ENCODE measurements at regions not wholly inside any gene's neighbourhood (a gene's known extent, or its start where the extent isn't known, plus 50 kb on each side); places are given as distances from the start of the nearest gene placed in this dataset.
"Not testable (repeated sequence)": the region's sequence is repeated elsewhere in the genome, so short reads cannot be mapped to it uniquely, and the experiment has no call there.

DNA sequence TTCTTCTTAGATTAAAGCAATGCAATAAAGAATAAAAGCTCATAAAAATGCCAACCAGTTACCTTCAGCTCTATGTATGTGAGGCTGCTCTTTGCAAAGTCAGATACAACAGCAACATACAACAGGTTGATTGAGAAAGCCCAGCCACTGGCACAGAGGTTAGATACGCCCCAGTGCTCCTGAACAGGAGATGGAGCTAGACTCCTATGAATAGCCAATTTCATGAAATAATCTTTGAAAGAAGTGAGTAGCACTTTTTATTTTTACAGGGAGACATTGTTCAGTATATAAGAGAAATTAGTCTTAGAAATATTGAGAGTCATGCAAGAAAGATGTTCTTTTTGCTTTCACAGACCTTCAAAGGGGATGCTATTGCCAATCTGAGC is 362.4 kb upstream of the MEX3C start:
- H3K4me1 ChIP-seq (ENCODE audit: control insufficient read depth in 3 of 3, insufficient read depth in 3 of 3, low read length in 3 of 3), result no peaks in the 10 kb centered on the region
- no peak overlapping the region for H3K4me3 ChIP-seq (ENCODE audit: low read length in 3 of 3)
- no peaks in the 10 kb centered on the region for H3K9me3 ChIP-seq (ENCODE audit: control insufficient read depth in 3 of 3, low read length in 3 of 3)
- no peaks in the 10 kb centered on the region for H3K36me3 ChIP-seq (ENCODE audit: control insufficient read depth in 3 of 3, insufficient read depth in 3 of 3, low read length in 3 of 3)
- H3K9ac ChIP-seq (ENCODE audit: low read depth in 1 of 3, low read length in 3 of 3), result no peak overlapping the region
- H3K27ac ChIP-seq (ENCODE audit: low read depth, low read length), result no peak overlapping the region
- H3K27me3 ChIP-seq (ENCODE audit: control insufficient read depth in 3 of 3, insufficient read depth in 3 of 3, low read length in 3 of 3), result peaks cover 0 to 4% (median 4%) of the 10 kb centered on the region in 3 donors

DNA sequence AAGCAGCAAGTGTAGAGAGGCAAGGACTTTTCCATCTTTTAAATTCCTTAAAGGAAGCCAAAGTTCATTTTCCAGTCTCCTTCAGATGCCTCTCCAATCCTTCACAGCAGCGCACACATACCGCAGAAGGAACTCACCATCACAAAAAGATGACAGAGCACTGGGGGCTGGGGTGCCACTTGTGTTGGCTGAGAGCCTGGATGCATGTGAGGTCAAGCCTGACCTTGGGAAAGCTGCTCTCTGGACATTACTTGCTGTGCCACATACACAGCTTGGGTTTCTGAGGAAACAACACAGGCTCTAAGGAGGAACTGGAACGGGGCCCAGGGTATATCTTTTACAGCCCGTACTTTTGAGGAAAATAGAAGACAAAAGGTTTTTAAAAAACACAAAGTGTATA is 364.3 kb upstream of the MEX3C start:
- Histone ChIP-seq H3K4me3 (ENCODE audit: low read length in 3 of 3) (no peak overlapping the region), H3K27ac (ENCODE audit: low read depth, low read length) (no peak overlapping the region), H3K9ac (ENCODE audit: low read depth in 1 of 3, low read length in 3 of 3) (no peak overlapping the region), H3K27me3 (ENCODE audit: control insufficient read depth in 3 of 3, insufficient read depth in 3 of 3, low read length in 3 of 3) (peaks cover 0 to 4% (median 4%) of the 10 kb centered on the region in 3 donors), H3K36me3 (ENCODE audit: control insufficient read depth in 3 of 3, insufficient read depth in 3 of 3, low read length in 3 of 3) (no peaks in the 10 kb centered on the region), H3K9me3 (ENCODE audit: control insufficient read depth in 3 of 3, low read length in 3 of 3) (no peaks in the 10 kb centered on the region), H3K4me1 (ENCODE audit: control insufficient read depth in 3 of 3, insufficient read depth in 3 of 3, low read length in 3 of 3) (no peaks in the 10 kb centered on the region)

DNA sequence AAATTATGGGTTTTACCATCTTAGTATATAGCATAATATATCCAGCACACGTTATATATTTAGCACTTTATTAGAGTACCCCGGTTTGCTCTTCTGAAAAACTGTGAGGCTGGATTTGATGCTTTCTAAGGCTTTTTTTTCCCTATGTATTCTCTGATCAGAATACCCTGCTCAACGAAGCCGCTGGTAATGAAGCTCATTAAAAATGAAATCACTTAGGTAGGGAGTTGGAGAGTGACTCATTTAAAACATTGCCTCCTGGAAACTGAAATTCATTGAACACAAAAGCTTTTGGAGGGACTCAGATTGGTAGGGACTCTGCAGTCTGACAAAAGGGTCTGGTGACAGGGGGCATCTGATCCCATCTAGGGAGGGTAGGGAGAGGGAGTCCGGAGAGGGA is 365.4 kb upstream of the MEX3C start:
- Histone ChIP-seq H3K9me3 (ENCODE audit: control insufficient read depth in 3 of 3, low read length in 3 of 3) (no peaks in the 10 kb centered on the region), H3K4me3 (ENCODE audit: low read length in 3 of 3) (no peak overlapping the region), H3K27me3 (ENCODE audit: control insufficient read depth in 3 of 3, insufficient read depth in 3 of 3, low read length in 3 of 3) (peaks cover 0 to 4% (median 4%) of the 10 kb centered on the region in 3 donors), H3K4me1 (ENCODE audit: control insufficient read depth in 3 of 3, insufficient read depth in 3 of 3, low read length in 3 of 3) (no peaks in the 10 kb centered on the region), H3K36me3 (ENCODE audit: control insufficient read depth in 3 of 3, insufficient read depth in 3 of 3, low read length in 3 of 3) (no peaks in the 10 kb centered on the region), H3K27ac (ENCODE audit: low read depth, low read length) (no peak overlapping the region), H3K9ac (ENCODE audit: low read depth in 1 of 3, low read length in 3 of 3) (no peak overlapping the region)

DNA sequence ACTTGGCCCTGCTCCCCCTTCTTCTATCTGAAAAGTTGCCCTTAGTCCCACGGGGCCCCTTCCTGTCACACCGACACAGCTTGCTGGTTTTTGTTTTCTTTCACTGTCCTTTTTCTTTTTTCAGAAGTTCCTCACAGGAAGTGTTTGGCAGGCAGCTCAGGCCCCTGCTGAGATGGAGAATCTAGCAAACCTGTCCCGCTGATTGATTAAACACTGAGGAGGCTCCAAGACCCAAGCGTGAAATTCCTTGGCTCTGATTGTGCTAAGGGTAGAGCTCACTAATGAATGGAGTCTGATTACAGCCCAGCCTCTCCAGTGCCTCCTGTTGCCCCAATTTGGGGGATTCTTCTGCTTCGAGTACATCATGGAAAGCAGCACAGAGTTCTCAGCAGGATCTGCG is 365.9 kb upstream of the MEX3C start:
- H3K27me3 ChIP-seq (ENCODE audit: control insufficient read depth in 3 of 3, insufficient read depth in 3 of 3, low read length in 3 of 3), result peaks cover 0 to 4% (median 4%) of the 10 kb centered on the region in 3 donors
- no peak overlapping the region for H3K27ac ChIP-seq (ENCODE audit: low read depth, low read length)
- H3K4me1 ChIP-seq (ENCODE audit: control insufficient read depth in 3 of 3, insufficient read depth in 3 of 3, low read length in 3 of 3), result no peaks in the 10 kb centered on the region
- no peaks in the 10 kb centered on the region for H3K9me3 ChIP-seq (ENCODE audit: control insufficient read depth in 3 of 3, low read length in 3 of 3)
- H3K4me3 ChIP-seq (ENCODE audit: low read length in 3 of 3), result no peak overlapping the region
- H3K9ac ChIP-seq (ENCODE audit: low read depth in 1 of 3, low read length in 3 of 3), result no peak overlapping the region
- no peaks in the 10 kb centered on the region for H3K36me3 ChIP-seq (ENCODE audit: control insufficient read depth in 3 of 3, insufficient read depth in 3 of 3, low read length in 3 of 3)

DNA sequence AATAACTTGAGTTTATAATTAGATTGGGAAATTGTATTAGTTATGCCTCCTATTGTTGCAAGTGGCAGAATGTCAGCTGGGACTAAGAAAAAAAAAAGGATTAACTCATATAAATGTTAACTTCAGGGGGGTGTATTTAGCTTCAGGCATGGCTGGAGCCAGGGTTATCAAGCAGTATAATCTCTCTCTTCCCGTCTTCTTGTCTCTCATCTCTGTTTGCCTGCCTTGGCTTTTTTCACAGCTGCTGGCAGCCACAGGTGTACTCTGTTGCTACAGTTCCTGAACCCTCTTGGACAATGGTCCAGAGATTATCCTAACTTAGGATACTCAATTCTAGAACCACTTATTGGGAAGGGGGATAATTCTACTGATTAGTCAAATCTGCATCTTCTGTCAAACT is 370.7 kb upstream of the MEX3C start:
- Histone ChIP-seq H3K36me3 (ENCODE audit: control insufficient read depth in 3 of 3, insufficient read depth in 3 of 3, low read length in 3 of 3) (no peaks in the 10 kb centered on the region), H3K9ac (ENCODE audit: low read depth in 1 of 3, low read length in 3 of 3) (no peak overlapping the region), H3K27me3 (ENCODE audit: control insufficient read depth in 3 of 3, insufficient read depth in 3 of 3, low read length in 3 of 3) (no peaks in the 10 kb centered on the region), H3K9me3 (ENCODE audit: control insufficient read depth in 3 of 3, low read length in 3 of 3) (no peaks in the 10 kb centered on the region), H3K4me1 (ENCODE audit: control insufficient read depth in 3 of 3, insufficient read depth in 3 of 3, low read length in 3 of 3) (peaks cover 0 to 10% (median 0%) of the 10 kb centered on the region in 3 donors), H3K4me3 (ENCODE audit: low read length in 3 of 3) (no peak overlapping the region), H3K27ac (ENCODE audit: low read depth, low read length) (no peak overlapping the region)

DNA sequence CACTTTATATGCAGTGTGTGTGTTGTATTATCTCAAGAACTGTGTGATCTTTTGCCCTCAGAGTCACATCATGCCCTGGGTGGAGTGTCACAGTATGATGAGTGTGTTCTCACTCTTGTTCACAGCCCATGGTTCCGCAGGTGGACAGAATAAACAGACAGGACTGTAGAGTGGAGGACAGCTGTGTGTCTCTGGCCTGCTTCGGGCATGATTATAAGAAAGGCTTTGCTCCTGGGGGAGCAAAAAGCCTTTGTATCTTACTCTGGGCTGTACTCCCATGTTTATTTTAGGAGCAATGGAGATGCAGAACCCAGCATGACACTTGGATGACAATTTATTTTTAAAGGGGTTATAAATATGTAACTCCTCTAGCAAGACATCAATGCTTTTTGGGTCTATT is 371.7 kb upstream of the MEX3C start:
- Histone ChIP-seq H3K9ac (ENCODE audit: low read depth in 1 of 3, low read length in 3 of 3) (peak overlapping the region in 1 of 3 donors; percentile 30), H3K4me1 (ENCODE audit: control insufficient read depth in 3 of 3, insufficient read depth in 3 of 3, low read length in 3 of 3) (peaks cover 0 to 10% (median 0%) of the 10 kb centered on the region in 3 donors), H3K9me3 (ENCODE audit: control insufficient read depth in 3 of 3, low read length in 3 of 3) (no peaks in the 10 kb centered on the region), H3K36me3 (ENCODE audit: control insufficient read depth in 3 of 3, insufficient read depth in 3 of 3, low read length in 3 of 3) (no peaks in the 10 kb centered on the region), H3K27me3 (ENCODE audit: control insufficient read depth in 3 of 3, insufficient read depth in 3 of 3, low read length in 3 of 3) (no peaks in the 10 kb centered on the region), H3K27ac (ENCODE audit: low read depth, low read length) (peak overlapping the region; percentile 25), H3K4me3 (ENCODE audit: low read length in 3 of 3) (no peak overlapping the region)

DNA sequence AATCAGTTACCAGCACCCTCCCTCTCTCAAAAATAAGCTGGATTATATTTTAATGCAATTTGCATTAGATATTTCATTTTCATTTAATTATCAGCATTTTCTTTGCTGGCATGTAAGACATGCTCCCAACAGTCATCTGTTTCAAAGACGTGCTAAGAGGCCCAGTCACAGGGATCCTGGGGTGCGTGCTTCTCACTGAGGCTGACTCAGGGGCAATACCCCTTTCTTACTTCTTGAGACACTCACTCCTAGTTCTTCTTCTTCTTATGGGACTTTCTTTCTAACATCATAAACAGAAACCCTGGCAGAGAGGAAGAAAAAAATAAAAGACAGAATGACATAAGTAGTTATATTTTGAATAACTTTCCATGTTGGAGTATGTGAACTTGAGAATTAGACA is 372.1 kb upstream of the MEX3C start:
- H3K36me3 ChIP-seq (ENCODE audit: control insufficient read depth in 3 of 3, insufficient read depth in 3 of 3, low read length in 3 of 3), result no peaks in the 10 kb centered on the region
- no peaks in the 10 kb centered on the region for H3K27me3 ChIP-seq (ENCODE audit: control insufficient read depth in 3 of 3, insufficient read depth in 3 of 3, low read length in 3 of 3)
- peaks cover 0 to 10% (median 0%) of the 10 kb centered on the region in 3 donors for H3K4me1 ChIP-seq (ENCODE audit: control insufficient read depth in 3 of 3, insufficient read depth in 3 of 3, low read length in 3 of 3)
- peak overlapping the region; percentile 25 for H3K27ac ChIP-seq (ENCODE audit: low read depth, low read length)
- no peak overlapping the region for H3K4me3 ChIP-seq (ENCODE audit: low read length in 3 of 3)
- no peak overlapping the region for H3K9ac ChIP-seq (ENCODE audit: low read depth in 1 of 3, low read length in 3 of 3)
- no peaks in the 10 kb centered on the region for H3K9me3 ChIP-seq (ENCODE audit: control insufficient read depth in 3 of 3, low read length in 3 of 3)

DNA sequence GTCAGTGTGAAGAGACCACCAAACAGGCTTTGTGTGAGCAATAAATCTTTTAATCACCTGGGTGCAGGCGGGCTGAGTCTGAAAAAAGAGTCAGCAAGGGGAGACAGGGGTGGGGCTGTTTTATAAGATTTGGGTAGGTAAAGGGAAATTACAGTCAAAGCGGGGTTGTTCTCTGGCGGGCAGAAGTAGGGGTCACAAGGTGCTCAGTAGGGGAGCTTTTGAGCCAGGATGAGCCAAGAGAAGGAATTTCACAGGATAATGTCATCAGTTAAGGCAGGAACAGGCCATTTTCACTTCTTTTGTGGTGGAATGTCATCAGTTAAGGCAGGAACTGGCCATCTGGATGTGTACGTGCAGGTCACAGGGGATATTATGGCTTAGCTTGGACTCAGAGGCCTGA is 372.6 kb upstream of the MEX3C start:
- not testable (repeated sequence) for H3K27me3 ChIP-seq (ENCODE audit: control insufficient read depth in 3 of 3, insufficient read depth in 3 of 3, low read length in 3 of 3); H3K4me3 ChIP-seq (ENCODE audit: low read length in 3 of 3); H3K9ac ChIP-seq (ENCODE audit: low read depth in 1 of 3, low read length in 3 of 3); H3K9me3 ChIP-seq (ENCODE audit: control insufficient read depth in 3 of 3, low read length in 3 of 3); H3K4me1 ChIP-seq (ENCODE audit: control insufficient read depth in 3 of 3, insufficient read depth in 3 of 3, low read length in 3 of 3); H3K36me3 ChIP-seq (ENCODE audit: control insufficient read depth in 3 of 3, insufficient read depth in 3 of 3, low read length in 3 of 3); H3K27ac ChIP-seq (ENCODE audit: low read depth, low read length)

DNA sequence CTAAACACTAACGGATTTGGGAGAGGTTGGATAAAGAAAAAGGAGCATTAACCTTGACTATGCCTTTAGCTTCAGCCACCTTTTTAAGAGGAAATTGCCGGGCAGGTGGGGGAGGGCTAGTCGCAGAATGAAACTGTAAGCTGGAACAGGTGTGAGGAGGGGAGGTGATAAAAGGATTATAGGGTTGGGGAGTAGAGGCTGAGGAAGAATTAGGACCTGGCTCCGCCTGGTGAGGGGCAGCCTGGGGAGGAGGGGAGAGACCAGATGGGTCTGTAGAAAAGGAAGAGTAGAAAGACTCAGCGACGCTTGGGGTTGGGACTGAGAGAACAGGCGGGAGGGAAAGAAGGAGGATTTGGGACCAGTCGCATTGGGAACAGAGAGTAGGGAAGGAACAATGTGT is 376.4 kb upstream of the MEX3C start:
- H3K36me3 ChIP-seq (ENCODE audit: control insufficient read depth in 3 of 3, insufficient read depth in 3 of 3, low read length in 3 of 3); H3K9me3 ChIP-seq (ENCODE audit: control insufficient read depth in 3 of 3, low read length in 3 of 3); H3K27ac ChIP-seq (ENCODE audit: low read depth, low read length); H3K27me3 ChIP-seq (ENCODE audit: control insufficient read depth in 3 of 3, insufficient read depth in 3 of 3, low read length in 3 of 3); H3K4me1 ChIP-seq (ENCODE audit: control insufficient read depth in 3 of 3, insufficient read depth in 3 of 3, low read length in 3 of 3); H3K4me3 ChIP-seq (ENCODE audit: low read length in 3 of 3); H3K9ac ChIP-seq (ENCODE audit: low read depth in 1 of 3, low read length in 3 of 3): not testable (repeated sequence)

DNA sequence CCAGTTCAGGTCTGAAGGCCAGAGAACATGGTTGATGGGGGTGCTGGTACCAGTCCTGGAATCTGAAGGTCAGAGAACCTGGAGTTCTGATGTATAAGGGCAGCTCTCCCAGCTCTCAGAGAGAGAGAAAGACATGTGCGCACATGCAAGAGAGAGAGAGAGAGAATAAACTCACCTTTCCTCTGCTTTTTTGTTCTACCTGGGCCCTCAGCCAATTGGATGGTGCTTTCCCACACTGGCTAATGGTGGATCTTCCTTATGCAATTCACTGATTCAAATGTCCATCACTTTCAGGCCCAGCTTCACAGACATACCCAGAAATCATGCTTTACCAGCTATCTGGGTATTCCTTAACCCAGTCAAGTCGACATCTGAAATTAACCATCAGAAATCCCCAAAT is 377.7 kb upstream of the MEX3C start:
- H3K9ac ChIP-seq (ENCODE audit: low read depth in 1 of 3, low read length in 3 of 3), result no peak overlapping the region
- H3K27ac ChIP-seq (ENCODE audit: low read depth, low read length), result no peak overlapping the region
- no peaks in the 10 kb centered on the region for H3K36me3 ChIP-seq (ENCODE audit: control insufficient read depth in 3 of 3, insufficient read depth in 3 of 3, low read length in 3 of 3)
- no peaks in the 10 kb centered on the region for H3K27me3 ChIP-seq (ENCODE audit: control insufficient read depth in 3 of 3, insufficient read depth in 3 of 3, low read length in 3 of 3)
- H3K4me1 ChIP-seq (ENCODE audit: control insufficient read depth in 3 of 3, insufficient read depth in 3 of 3, low read length in 3 of 3), result no peaks in the 10 kb centered on the region
- peaks cover 2 to 3% (median 3%) of the 10 kb centered on the region in 3 donors for H3K9me3 ChIP-seq (ENCODE audit: control insufficient read depth in 3 of 3, low read length in 3 of 3)
- H3K4me3 ChIP-seq (ENCODE audit: low read length in 3 of 3), result no peak overlapping the region

DNA sequence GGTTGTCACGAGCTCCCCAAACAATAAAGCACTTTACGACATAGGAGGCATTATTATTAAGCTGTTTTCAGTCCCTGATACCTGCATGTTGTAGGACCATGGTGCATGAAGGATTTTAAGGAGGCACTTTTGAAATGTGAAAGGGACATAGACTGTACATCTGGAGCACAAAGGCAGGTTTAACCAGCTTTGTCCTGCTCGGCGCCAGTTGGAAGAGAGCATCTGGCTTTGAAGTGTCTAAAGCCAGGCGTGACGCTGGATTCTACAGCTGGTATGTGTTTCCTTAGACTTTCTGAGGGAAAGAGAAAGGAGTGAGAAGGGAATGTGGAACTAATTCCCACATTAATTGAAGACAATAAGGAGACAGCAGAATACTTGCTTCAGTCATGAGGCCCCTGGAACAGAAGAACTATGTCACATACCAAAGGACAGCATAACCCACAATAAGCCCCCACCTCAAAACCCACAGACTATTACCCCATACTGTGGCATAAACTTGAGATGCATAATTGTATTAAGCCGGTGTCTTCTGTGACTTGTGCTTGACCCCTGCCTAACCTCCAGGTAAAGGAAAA is 381.0 kb upstream of the MEX3C start:
- Histone ChIP-seq H3K9ac (ENCODE audit: low read depth in 1 of 3, low read length in 3 of 3) (no peak overlapping the region), H3K4me3 (ENCODE audit: low read length in 3 of 3) (no peak overlapping the region), H3K27ac (ENCODE audit: low read depth, low read length) (no peak overlapping the region), H3K27me3 (ENCODE audit: control insufficient read depth in 3 of 3, insufficient read depth in 3 of 3, low read length in 3 of 3) (no peaks in the 10 kb centered on the region), H3K9me3 (ENCODE audit: control insufficient read depth in 3 of 3, low read length in 3 of 3) (peaks cover 2 to 3% (median 3%) of the 10 kb centered on the region in 3 donors), H3K36me3 (ENCODE audit: control insufficient read depth in 3 of 3, insufficient read depth in 3 of 3, low read length in 3 of 3) (no peaks in the 10 kb centered on the region), H3K4me1 (ENCODE audit: control insufficient read depth in 3 of 3, insufficient read depth in 3 of 3, low read length in 3 of 3) (no peaks in the 10 kb centered on the region)
